ENCODE measurements at regions not wholly inside any gene's neighbourhood (a gene's known extent, or its start where the extent isn't known, plus 50 kb on each side); places are given as distances from the start of the nearest gene placed in this dataset.

DNA sequence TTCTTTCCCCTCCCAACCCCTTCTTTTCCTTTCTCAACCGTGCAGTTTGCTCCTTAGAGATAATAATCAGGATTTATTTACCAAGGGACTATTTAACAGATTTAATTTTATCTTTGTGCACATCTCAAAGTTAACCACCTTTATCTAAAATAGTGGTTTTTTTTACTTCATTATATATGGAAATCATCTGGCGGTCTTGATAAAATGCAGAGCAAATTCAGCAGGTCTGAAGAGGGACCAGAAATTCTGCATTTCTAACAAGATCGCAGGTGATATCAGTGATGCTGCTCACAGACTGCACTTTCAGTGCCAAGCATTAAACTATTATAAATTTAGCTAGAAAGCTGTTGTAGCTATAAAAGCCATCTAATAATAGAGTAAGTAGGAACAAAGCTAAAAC is 83.4 kb upstream of the NEGR1 start:
- TF ChIP-seq CTCF (IDR thresholded peaks at IDR 0.05) (no peak), POLR2A (IDR thresholded peaks at IDR 0.05) (no peak)

Measured in testis (tissue), 2 donors.